HCT116 (cell line): ENCODE measurements at regions not wholly inside any gene's neighbourhood (a gene's known extent, or its start where the extent isn't known, plus 50 kb on each side); places are given as distances from the start of the nearest gene placed in this dataset.

Experiments
- ELF1 ChIP-seq: IDR thresholded peaks from 2 replicates; pipeline ENCODE4 v1.6.1; 2012; ENCODE audit warnings: low read depth, borderline replicate concordance
- EZH2 ChIP-seq: fragments of 200-600 bp; sonication (generic); IDR thresholded peaks from 2 replicates; pipeline ENCODE4 v1.6.1; 2017; ENCODE audit warnings: antibody characterized with exemption, mixed run types
- EZH2phosphoT487 ChIP-seq: fragments of 200-600 bp; IDR thresholded peaks from 2 replicates; pipeline ENCODE4 v1.6.1; 2018; ENCODE audit warnings: antibody characterized with exemption, borderline replicate concordance
- FOSL1 ChIP-seq: IDR thresholded peaks from 2 replicates; pipeline ENCODE4 v1.6.1; 2012; ENCODE audit warnings: low read depth
- JUND ChIP-seq: IDR thresholded peaks from 2 replicates; pipeline ENCODE4 v1.6.1; 2012
- MAX ChIP-seq: IDR thresholded peaks from 2 replicates; pipeline ENCODE4 v1.6.1; 2012
- POLR2A ChIP-seq: IDR thresholded peaks from 2 replicates; pipeline ENCODE4 v1.7.0; 2011; ENCODE audit warnings: borderline replicate concordance; ENCODE audit not compliant: insufficient read depth, insufficient read length; ENCODE audit errors: extremely low read depth
- POLR2AphosphoS5 ChIP-seq: IDR thresholded peaks from 2 replicates; pipeline ENCODE4 v1.6.1; 2011; ENCODE audit warnings: mild to moderate bottlenecking, low read depth, low read length, moderate library complexity
- RAD21 ChIP-seq: IDR thresholded peaks from 2 replicates; pipeline ENCODE4 v1.6.1; 2012; ENCODE audit warnings: low read depth, mild to moderate bottlenecking
- SP1 ChIP-seq: IDR thresholded peaks from 2 replicates; pipeline ENCODE4 v1.6.1; 2012; ENCODE audit warnings: low read depth
- TCF7L2 ChIP-seq: IDR thresholded peaks from 2 replicates; pipeline ENCODE4 v1.7.0; 2011; ENCODE audit warnings: borderline replicate concordance, inconsistent platforms; ENCODE audit not compliant: insufficient read depth, insufficient read length; ENCODE audit errors: extremely low read depth
- TF ChIP-seq, protein P1 (sequence below), 3 experiments: fragments of 200-600 bp in 1 of 3; sonication (generic) in 1 of 3; IDR thresholded peaks in 2 of 3; conservative IDR thresholded peaks in 1 of 3; 2 replicates each; pipeline ENCODE4 v1.5.1; 2012 to 2017; ENCODE audit warnings: low read depth in 2 of 3, low read length in 2 of 3, antibody characterized with exemption in 1 of 3, borderline replicate concordance in 1 of 3, control low read depth in 1 of 3, mild to moderate bottlenecking in 1 of 3, mixed read lengths in 1 of 3, mixed run types in 1 of 3, moderate library complexity in 1 of 3; ENCODE audit not compliant: insufficient read depth in 1 of 3

DNA sequence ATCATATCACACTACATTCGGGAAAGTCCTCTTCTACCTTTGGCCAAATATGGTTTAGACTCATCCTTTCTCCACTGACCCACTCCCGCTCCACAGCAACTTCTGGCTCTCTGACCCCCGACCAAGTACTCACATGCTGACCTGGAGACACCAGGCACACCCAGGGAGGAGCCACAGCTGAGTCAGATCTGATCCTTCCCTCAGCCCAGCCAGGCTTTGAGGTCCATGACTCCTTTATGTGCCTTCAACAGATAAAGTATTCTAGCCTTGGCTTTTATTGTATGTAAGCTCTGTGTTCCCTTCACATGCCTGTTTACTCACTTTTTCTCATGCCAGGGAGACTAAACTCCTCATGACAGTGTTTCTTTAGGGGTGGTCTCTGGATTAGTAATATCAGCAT, 166.9 kb upstream of the UMPS start:
- TF ChIP-seq, protein P1, sequence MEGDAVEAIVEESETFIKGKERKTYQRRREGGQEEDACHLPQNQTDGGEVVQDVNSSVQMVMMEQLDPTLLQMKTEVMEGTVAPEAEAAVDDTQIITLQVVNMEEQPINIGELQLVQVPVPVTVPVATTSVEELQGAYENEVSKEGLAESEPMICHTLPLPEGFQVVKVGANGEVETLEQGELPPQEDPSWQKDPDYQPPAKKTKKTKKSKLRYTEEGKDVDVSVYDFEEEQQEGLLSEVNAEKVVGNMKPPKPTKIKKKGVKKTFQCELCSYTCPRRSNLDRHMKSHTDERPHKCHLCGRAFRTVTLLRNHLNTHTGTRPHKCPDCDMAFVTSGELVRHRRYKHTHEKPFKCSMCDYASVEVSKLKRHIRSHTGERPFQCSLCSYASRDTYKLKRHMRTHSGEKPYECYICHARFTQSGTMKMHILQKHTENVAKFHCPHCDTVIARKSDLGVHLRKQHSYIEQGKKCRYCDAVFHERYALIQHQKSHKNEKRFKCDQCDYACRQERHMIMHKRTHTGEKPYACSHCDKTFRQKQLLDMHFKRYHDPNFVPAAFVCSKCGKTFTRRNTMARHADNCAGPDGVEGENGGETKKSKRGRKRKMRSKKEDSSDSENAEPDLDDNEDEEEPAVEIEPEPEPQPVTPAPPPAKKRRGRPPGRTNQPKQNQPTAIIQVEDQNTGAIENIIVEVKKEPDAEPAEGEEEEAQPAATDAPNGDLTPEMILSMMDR (IDR thresholded peaks at IDR 0.05 in 2 of 3, conservative IDR thresholded peaks at IDR 0.05 in 1 of 3; ENCODE audit: borderline replicate concordance in 1 of 3, insufficient read depth in 1 of 3, low read depth in 2 of 3, low read length in 2 of 3), result no peak
- TF ChIP-seq POLR2AphosphoS5 (no peak), MAX (no peak), POLR2A (no peak), TCF7L2 (no peak), EZH2 (no peak), EZH2phosphoT487 (no peak), RAD21 (no peak), FOSL1 (no peak), JUND (no peak), SP1 (no peak), ELF1 (no peak)
